Fibroblast of lung (primary cell): ENCODE measurements at regions not wholly inside any gene's neighbourhood (a gene's known extent, or its start where the extent isn't known, plus 50 kb on each side); places are given as distances from the start of the nearest gene placed in this dataset.

Source experiments
- EZH2 ChIP-seq: IDR thresholded peaks from 2 replicates; pipeline ENCODE4 v1.5.1; 2012; ENCODE audit warnings: low read length, control low read depth, mild to moderate bottlenecking; ENCODE audit errors: missing control alignments
- TF ChIP-seq, protein P1 (sequence below), 2 donors: IDR thresholded peaks in 1 of 2; conservative IDR thresholded peaks in 1 of 2; 1 replicate in 1 of 2; 2 replicates in 1 of 2; pipeline ENCODE4 v1.5.1; 2011 to 2012; ENCODE audit warnings: low read length in 2 of 2, control low read depth in 1 of 2, inconsistent platforms in 1 of 2, low read depth in 1 of 2, mild to moderate bottlenecking in 1 of 2

DNA sequence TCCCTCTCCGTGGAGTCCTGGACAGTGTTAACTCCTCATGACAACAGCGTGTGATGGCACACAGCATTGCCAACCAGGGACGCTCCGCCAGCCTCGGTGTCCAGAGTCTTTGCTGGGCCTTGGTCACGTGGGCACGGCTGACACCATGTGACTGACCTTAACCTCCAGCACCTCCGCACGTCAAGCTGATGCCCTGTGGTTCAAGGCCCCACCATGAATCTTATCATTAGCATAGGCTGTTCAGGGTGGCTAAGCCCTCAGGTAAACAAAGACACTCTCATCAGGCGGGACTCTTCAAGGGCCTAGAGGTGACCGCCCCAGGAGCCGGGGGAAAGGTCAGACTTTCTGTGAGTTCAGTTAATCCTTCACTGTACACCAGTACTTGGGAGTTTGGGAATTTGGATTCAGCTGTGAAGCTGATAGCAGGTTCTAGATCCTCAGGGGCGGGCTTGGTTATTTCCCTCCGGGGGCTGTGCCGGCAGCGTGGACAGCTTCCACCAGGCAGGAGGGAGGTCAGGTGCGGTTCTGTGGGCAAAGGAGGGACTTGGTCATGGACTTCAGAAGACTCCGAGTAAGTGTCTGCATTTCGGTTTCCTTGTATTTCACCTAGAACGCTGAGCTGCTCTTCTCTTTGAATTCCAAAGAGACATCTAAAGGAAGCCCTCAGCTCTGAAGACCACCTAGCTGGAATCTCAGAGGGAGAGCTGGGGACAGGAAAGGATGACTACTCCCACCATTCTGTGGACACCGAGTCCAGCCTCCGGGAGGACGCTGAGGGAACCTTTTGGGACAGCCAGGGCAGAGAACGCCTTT lies 195.5 kb upstream of the CIBAR2 start:
- TF ChIP-seq, protein P1, sequence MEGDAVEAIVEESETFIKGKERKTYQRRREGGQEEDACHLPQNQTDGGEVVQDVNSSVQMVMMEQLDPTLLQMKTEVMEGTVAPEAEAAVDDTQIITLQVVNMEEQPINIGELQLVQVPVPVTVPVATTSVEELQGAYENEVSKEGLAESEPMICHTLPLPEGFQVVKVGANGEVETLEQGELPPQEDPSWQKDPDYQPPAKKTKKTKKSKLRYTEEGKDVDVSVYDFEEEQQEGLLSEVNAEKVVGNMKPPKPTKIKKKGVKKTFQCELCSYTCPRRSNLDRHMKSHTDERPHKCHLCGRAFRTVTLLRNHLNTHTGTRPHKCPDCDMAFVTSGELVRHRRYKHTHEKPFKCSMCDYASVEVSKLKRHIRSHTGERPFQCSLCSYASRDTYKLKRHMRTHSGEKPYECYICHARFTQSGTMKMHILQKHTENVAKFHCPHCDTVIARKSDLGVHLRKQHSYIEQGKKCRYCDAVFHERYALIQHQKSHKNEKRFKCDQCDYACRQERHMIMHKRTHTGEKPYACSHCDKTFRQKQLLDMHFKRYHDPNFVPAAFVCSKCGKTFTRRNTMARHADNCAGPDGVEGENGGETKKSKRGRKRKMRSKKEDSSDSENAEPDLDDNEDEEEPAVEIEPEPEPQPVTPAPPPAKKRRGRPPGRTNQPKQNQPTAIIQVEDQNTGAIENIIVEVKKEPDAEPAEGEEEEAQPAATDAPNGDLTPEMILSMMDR (conservative IDR thresholded peaks at IDR 0.05 in 1 of 2, IDR thresholded peaks at IDR 0.05 in 1 of 2; ENCODE audit: low read depth in 1 of 2, low read length in 2 of 2): no peak
- TF ChIP-seq EZH2: no peak
